RWPE2 (cell line): ENCODE measurements at regions not wholly inside any gene's neighbourhood (a gene's known extent, or its start where the extent isn't known, plus 50 kb on each side); places are given as distances from the start of the nearest gene placed in this dataset.

Experiments
- ATAC-seq: fragments of 200-7000 bp; cut with Tn5 transposase; 3 replicates; pipeline ENCODE4 v1.9.1; 2021; ENCODE audit warnings: low read depth
- DNase-seq: peaks from one replicate; pipeline ENCODE4 v3.0.0-alpha.2; 2020; ENCODE audit warnings: low spot score
- H3K27ac ChIP-seq: fragments of 450-650 bp; 2 replicates; pipeline ENCODE4 v1.5.1; 2017; ENCODE audit warnings: mild to moderate bottlenecking; ENCODE audit not compliant: poor library complexity, severe bottlenecking
- H3K27me3 ChIP-seq: fragments of 250-450 bp; sonication (Bioruptor Pico); 2 replicates; pipeline ENCODE4 v1.5.1; 2021; ENCODE audit warnings: mild to moderate bottlenecking, moderate library complexity; ENCODE audit not compliant: insufficient read depth, poor library complexity, severe bottlenecking
- H3K36me3 ChIP-seq: fragments of 250-450 bp; sonication (Bioruptor Pico); 2 replicates; pipeline ENCODE4 v1.5.1; 2020; ENCODE audit warnings: low read depth, mild to moderate bottlenecking, moderate library complexity
- H3K4me1 ChIP-seq: fragments of 250-450 bp; sonication (Bioruptor Pico); 2 replicates; pipeline ENCODE4 v1.5.1; 2021; ENCODE audit warnings: mild to moderate bottlenecking, moderate library complexity; ENCODE audit not compliant: insufficient read depth, poor library complexity, severe bottlenecking
- H3K4me3 ChIP-seq: fragments of 250-450 bp; sonication (Bioruptor Pico); 2 replicates; pipeline ENCODE4 v1.5.1; 2021; ENCODE audit warnings: mild to moderate bottlenecking, moderate library complexity; ENCODE audit not compliant: severe bottlenecking
- H3K9me3 ChIP-seq: fragments of 250-450 bp; sonication (Bioruptor Pico); 2 replicates; pipeline ENCODE4 v1.5.1; 2021; ENCODE audit warnings: mild to moderate bottlenecking, moderate library complexity; ENCODE audit not compliant: severe bottlenecking
- CTCF ChIP-seq: fragments of 450-650 bp; IDR thresholded peaks from one replicate; pipeline ENCODE4 v1.5.1; 2017; ENCODE audit warnings: mild to moderate bottlenecking, moderate library complexity; ENCODE audit not compliant: poor library complexity, severe bottlenecking

GRCh38 chr18:24799176-24799575 is 338.7 kb downstream of the HRH4 start:
- no peaks in the 10 kb centered on the region for H3K36me3 ChIP-seq
- no peak for ATAC-seq
- DNase-seq, result no peak
- no peaks in the 10 kb centered on the region for H3K27me3 ChIP-seq
- no peak overlapping the region for H3K4me3 ChIP-seq
- H3K4me1 ChIP-seq, result no peaks in the 10 kb centered on the region
- no peak for TF ChIP-seq CTCF
- H3K9me3 ChIP-seq, result no peaks in the 10 kb centered on the region
- no peak overlapping the region for H3K27ac ChIP-seq

- Histone ChIP-seq H3K36me3 (no peaks in the 10 kb centered on the region), H3K4me1 (no peaks in the 10 kb centered on the region), H3K27me3 (no peaks in the 10 kb centered on the region), H3K27ac (no peak overlapping the region), H3K4me3 (no peak overlapping the region), H3K9me3 (no peaks in the 10 kb centered on the region)
- TF ChIP-seq CTCF, result no peak
- no peak for ATAC-seq
- no peak for DNase-seq
These were observed 339.3 kb downstream of the HRH4 start for GRCh38 chr18:24799720-24800119.

- Histone ChIP-seq H3K4me3 (no peak overlapping the region), H3K36me3 (no peaks in the 10 kb centered on the region), H3K27me3 (no peaks in the 10 kb centered on the region), H3K4me1 (no peaks in the 10 kb centered on the region), H3K9me3 (no peaks in the 10 kb centered on the region), H3K27ac (no peak overlapping the region)
- no peak for TF ChIP-seq CTCF
- ATAC-seq (no peak), DNase-seq (no peak)
These were observed 340.6 kb downstream of the HRH4 start for GRCh38 chr18:24801001-24801400.

GRCh38 chr18:24802456-24802855 is 342.0 kb downstream of the HRH4 start:
- Histone ChIP-seq H3K9me3 (no peaks in the 10 kb centered on the region), H3K27me3 (no peaks in the 10 kb centered on the region), H3K27ac (no peak overlapping the region), H3K4me1 (no peaks in the 10 kb centered on the region), H3K4me3 (no peak overlapping the region), H3K36me3 (no peaks in the 10 kb centered on the region)
- TF ChIP-seq CTCF, result no peak
- no peak for ATAC-seq
- DNase-seq, result no peak

- Histone ChIP-seq H3K4me3 (no peak overlapping the region), H3K27ac (no peak overlapping the region), H3K27me3 (no peaks in the 10 kb centered on the region), H3K9me3 (no peaks in the 10 kb centered on the region), H3K36me3 (no peaks in the 10 kb centered on the region), H3K4me1 (no peaks in the 10 kb centered on the region)
- TF ChIP-seq CTCF, result no peak
- no peak for ATAC-seq
- DNase-seq, result no peak
These were observed 344.7 kb downstream of the HRH4 start for GRCh38 chr18:24805156-24805555.
